MM.1S (cell line): ENCODE measurements at regions not wholly inside any gene's neighbourhood (a gene's known extent, or its start where the extent isn't known, plus 50 kb on each side); places are given as distances from the start of the nearest gene placed in this dataset.
"Not testable (repeated sequence)": the region's sequence is repeated elsewhere in the genome, so short reads cannot be mapped to it uniquely, and the experiment has no call there.

Source experiments
- CTCF ChIP-seq: fragments of 300-600 bp; sonication (generic); IDR thresholded peaks from 2 replicates; pipeline ENCODE4 v1.5.1; 2016; ENCODE audit warnings: antibody characterized with exemption, low read length, mixed read lengths
- EZH2phosphoT487 ChIP-seq: fragments of 300-600 bp; sonication (generic); IDR thresholded peaks from 2 replicates; pipeline ENCODE4 v1.6.1; 2018; ENCODE audit warnings: antibody characterized with exemption, low read length

GRCh38 chr6:86701228-86701627 lies 236.1 kb upstream of the HTR1E start:
- not testable (repeated sequence) for TF ChIP-seq CTCF, EZH2phosphoT487
